Liver (tissue), 8 donors: ENCODE measurements at regions not wholly inside any gene's neighbourhood (a gene's known extent, or its start where the extent isn't known, plus 50 kb on each side); places are given as distances from the start of the nearest gene placed in this dataset.
A peak's percentile ranks its signal among the peaks of the same experiment; 100 is the strongest.

Experiments
- DNase-seq: peaks from one replicate; pipeline ENCODE4 v3.0.0-alpha.2; 2017; ENCODE audit warnings: low spot score
- H3K27ac ChIP-seq, 2 donors: one replicate each; pipeline ENCODE4 v1.7.0; 2013; ENCODE audit warnings: inconsistent platforms in 2 of 2, low read length in 2 of 2, control low read depth in 1 of 2, low read depth in 1 of 2, mild to moderate bottlenecking in 1 of 2
- H3K27me3 ChIP-seq, 4 donors: one replicate each; pipeline versions ENCODE4 v1.6.1 to v1.7.0; 2013; ENCODE audit warnings: low read length in 3 of 4, inconsistent platforms in 1 of 4, mild to moderate bottlenecking in 1 of 4, moderate library complexity in 1 of 4; ENCODE audit not compliant: control insufficient read depth in 4 of 4, insufficient read depth in 4 of 4
- H3K36me3 ChIP-seq, 4 donors: one replicate each; pipeline versions ENCODE4 v1.6.1 to v1.7.0; 2013; ENCODE audit warnings: low read length in 3 of 4, mild to moderate bottlenecking in 3 of 4, low read depth in 1 of 4, moderate library complexity in 1 of 4; ENCODE audit not compliant: control insufficient read depth in 4 of 4, insufficient read depth in 3 of 4
- H3K4me1 ChIP-seq, 4 donors: one replicate each; pipeline versions ENCODE4 v1.6.1 to v1.7.0; 2013; ENCODE audit warnings: low read length in 3 of 4, mild to moderate bottlenecking in 3 of 4, moderate library complexity in 1 of 4; ENCODE audit not compliant: control insufficient read depth in 4 of 4, insufficient read depth in 4 of 4
- H3K4me3 ChIP-seq, 3 donors: one replicate each; pipeline versions ENCODE4 v1.6.1 to v1.7.0; 2013; ENCODE audit warnings: low read length in 3 of 3, control low read depth in 1 of 3, low read depth in 1 of 3, mild to moderate bottlenecking in 1 of 3
- H3K9ac ChIP-seq, 2 donors: one replicate each; pipeline ENCODE4 v1.7.0; 2013; ENCODE audit warnings: low read length in 2 of 2, mild to moderate bottlenecking in 2 of 2, moderate library complexity in 2 of 2, control low read depth in 1 of 2, low read depth in 1 of 2
- H3K9me3 ChIP-seq, 4 donors: one replicate each; pipeline versions ENCODE4 v1.6.1 to v1.7.0; 2013; ENCODE audit warnings: low read length in 3 of 4; ENCODE audit not compliant: control insufficient read depth in 4 of 4
- EGR1 ChIP-seq, 2 donors: IDR thresholded peaks; 2 replicates each; pipeline ENCODE4 v1.6.1; 2016 to 2018; ENCODE audit warnings: antibody characterized with exemption in 2 of 2, low read depth in 2 of 2
- FOXA1 ChIP-seq: IDR thresholded peaks from 2 replicates; pipeline ENCODE4 v1.6.1; 2016; ENCODE audit warnings: antibody characterized with exemption
- FOXA2 ChIP-seq: IDR thresholded peaks from 2 replicates; pipeline ENCODE4 v1.6.1; 2016; ENCODE audit warnings: antibody characterized with exemption
- GABPA ChIP-seq, 2 donors: IDR thresholded peaks in 1 of 2; conservative IDR thresholded peaks in 1 of 2; 2 replicates each; pipeline ENCODE4 v1.6.1; 2016; ENCODE audit warnings: antibody characterized with exemption in 2 of 2, mild to moderate bottlenecking in 1 of 2, moderate library complexity in 1 of 2
- HNF4A ChIP-seq, 2 donors: conservative IDR thresholded peaks; 2 replicates each; pipeline ENCODE4 v1.6.1; 2016; ENCODE audit warnings: antibody characterized with exemption in 2 of 2, mild to moderate bottlenecking in 2 of 2
- HNF4G ChIP-seq: IDR thresholded peaks from 2 replicates; pipeline ENCODE4 v1.6.1; 2016; ENCODE audit warnings: antibody characterized with exemption
- JUND ChIP-seq, 2 donors: IDR thresholded peaks; 2 replicates each; pipeline ENCODE4 v1.6.1; 2016; ENCODE audit warnings: antibody characterized with exemption in 2 of 2
- NR2F2 ChIP-seq: IDR thresholded peaks from 2 replicates; pipeline ENCODE4 v1.6.1; 2016; ENCODE audit warnings: antibody characterized with exemption
- RAD21 ChIP-seq, 2 donors: IDR thresholded peaks; 2 replicates each; pipeline ENCODE4 v1.6.1; 2016; ENCODE audit warnings: antibody characterized with exemption in 2 of 2, mild to moderate bottlenecking in 2 of 2
- REST ChIP-seq: IDR thresholded peaks from 2 replicates; pipeline ENCODE4 v1.6.1; 2016; ENCODE audit warnings: antibody characterized with exemption, mild to moderate bottlenecking
- RXRA ChIP-seq, 2 donors: IDR thresholded peaks; 2 replicates each; pipeline ENCODE4 v1.6.1; 2017 to 2018; ENCODE audit warnings: antibody characterized with exemption in 2 of 2, mild to moderate bottlenecking in 1 of 2
- SP1 ChIP-seq: IDR thresholded peaks from 2 replicates; pipeline ENCODE4 v1.6.1; 2018; ENCODE audit warnings: antibody characterized with exemption, mild to moderate bottlenecking
- TAF1 ChIP-seq: conservative IDR thresholded peaks from 2 replicates; pipeline ENCODE4 v1.6.1; 2016; ENCODE audit warnings: antibody characterized with exemption, mild to moderate bottlenecking
- YY1 ChIP-seq: IDR thresholded peaks from 2 replicates; pipeline ENCODE4 v1.6.1; 2016; ENCODE audit warnings: antibody characterized with exemption, mild to moderate bottlenecking
- ZBTB33 ChIP-seq: IDR thresholded peaks from 2 replicates; pipeline ENCODE4 v1.6.1; 2016; ENCODE audit warnings: antibody characterized with exemption
- WGBS: extraction: QIAGEN DNeasy Blood & Tissue Kit; methylation state at CpG from one replicate; pipeline ENCODE4 v1.1.7; 2013; 5-methylcytosine and 5-hydroxymethylcytosine counted together
- TF ChIP-seq, protein P1 (sequence below): IDR thresholded peaks from 2 replicates; pipeline ENCODE4 v1.6.1; 2016; ENCODE audit warnings: antibody characterized with exemption
- TF ChIP-seq, protein P2 (sequence below): IDR thresholded peaks from 2 replicates; pipeline ENCODE4 v1.6.1; 2016; ENCODE audit warnings: antibody characterized with exemption
- TF ChIP-seq, protein P3 (sequence below): fragments of 150-350 bp; IDR thresholded peaks from 2 replicates; pipeline ENCODE4 v1.5.1; 2017; ENCODE audit warnings: improper control_type of control experiment, low read depth, low read length; ENCODE audit not compliant: missing input control
- donor health status: healthy.
- donor health status: healthy.
- donor health status: healthy.
- donor health status: healthy.
- donor health status: healthy.

DNA sequence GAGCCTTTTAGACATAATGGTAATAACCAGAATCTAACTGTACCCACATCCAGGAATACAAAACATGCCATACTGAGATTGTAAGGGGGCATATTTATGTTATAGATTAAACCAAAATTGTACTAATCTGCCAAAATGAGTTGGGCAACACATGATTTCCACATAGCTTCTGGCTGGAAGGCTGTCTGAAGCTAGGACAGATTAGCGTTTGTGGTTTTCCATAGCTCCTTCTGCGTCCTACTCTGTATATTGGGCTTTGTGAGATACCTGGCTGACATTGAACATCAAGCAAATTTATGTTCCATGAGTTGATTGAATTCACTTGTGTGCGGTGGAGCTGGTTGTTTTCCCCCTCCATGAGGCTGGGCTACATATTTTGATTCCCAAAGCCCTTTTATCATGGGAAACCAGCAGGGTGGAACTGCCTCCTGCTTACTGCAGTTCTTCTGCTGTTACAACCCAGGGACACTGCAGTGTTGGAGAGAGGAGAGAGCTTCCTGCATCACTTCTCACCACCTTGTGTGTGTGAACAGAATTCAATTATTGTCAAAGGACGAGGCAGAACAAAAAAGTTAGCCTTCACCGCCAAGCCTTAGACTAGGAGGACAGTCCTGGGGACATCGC, 114.9 kb downstream of the C11orf91 start:
- H3K9me3 ChIP-seq, result peaks cover 0 to 3% (median 0%) of the 10 kb centered on the region in 4 donors
- TF ChIP-seq HNF4A (conservative IDR thresholded peaks at IDR 0.05), result peak in 1 of 2 donors; percentile 48
- peak; percentile 27 for TF ChIP-seq REST
- TF ChIP-seq RXRA (IDR thresholded peaks at IDR 0.05), result peak in 1 of 2 donors; percentile 39
- peak in 1 of 2 donors; percentile 15 for TF ChIP-seq RAD21 (IDR thresholded peaks at IDR 0.05)
- TF ChIP-seq FOXA2, result no peak
- no peak for TF ChIP-seq EGR1 (IDR thresholded peaks at IDR 0.05; ENCODE audit: low read depth in 2 of 2)
- no peaks in the 10 kb centered on the region for H3K27me3 ChIP-seq
- WGBS, result 66% methylated on average over 6 of the region's 6 CpGs
- H3K36me3 ChIP-seq, result no peaks in the 10 kb centered on the region
- DNase-seq, result no peak
- H3K9ac ChIP-seq, result no peak overlapping the region
- H3K27ac ChIP-seq, result peak overlapping the region in 1 of 2 donors; percentile 22
- H3K4me1 ChIP-seq, result peaks cover 0 to 11% (median 4%) of the 10 kb centered on the region in 4 donors
- no peak overlapping the region for H3K4me3 ChIP-seq

- 65% methylated on average over 4 of the region's 4 CpGs for WGBS
- H3K4me3 ChIP-seq, result no peak overlapping the region
Measured at GRCh38 chr11:33582636-33583325, 117.8 kb downstream of the C11orf91 start.

More at GRCh38 chr11:33582636-33583325, 117.8 kb downstream of the C11orf91 start:
- Histone ChIP-seq H3K27ac (no peak overlapping the region), H3K4me1 (peaks cover 0 to 11% (median 4%) of the 10 kb centered on the region in 4 donors), H3K27me3 (peaks cover 0 to 5% (median 0%) of the 10 kb centered on the region in 4 donors), H3K9ac (no peak overlapping the region), H3K9me3 (no peaks in the 10 kb centered on the region), H3K36me3 (no peaks in the 10 kb centered on the region)
- TF ChIP-seq RXRA (IDR thresholded peaks at IDR 0.05), result no peak
- TF ChIP-seq ZBTB33, result no peak
- TF ChIP-seq HNF4G, result no peak
- TF ChIP-seq SP1, result no peak
- no peak for TF ChIP-seq HNF4A (conservative IDR thresholded peaks at IDR 0.05)
- TF ChIP-seq, protein P1, sequence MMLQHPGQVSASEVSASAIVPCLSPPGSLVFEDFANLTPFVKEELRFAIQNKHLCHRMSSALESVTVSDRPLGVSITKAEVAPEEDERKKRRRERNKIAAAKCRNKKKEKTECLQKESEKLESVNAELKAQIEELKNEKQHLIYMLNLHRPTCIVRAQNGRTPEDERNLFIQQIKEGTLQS, result no peak
- no peak for TF ChIP-seq GABPA (IDR thresholded peaks at IDR 0.05 in 1 of 2, conservative IDR thresholded peaks at IDR 0.05 in 1 of 2)
- TF ChIP-seq EGR1 (IDR thresholded peaks at IDR 0.05; ENCODE audit: low read depth in 2 of 2), result no peak
- TF ChIP-seq FOXA2, result no peak
- no peak for TF ChIP-seq YY1
- TF ChIP-seq, protein P2, sequence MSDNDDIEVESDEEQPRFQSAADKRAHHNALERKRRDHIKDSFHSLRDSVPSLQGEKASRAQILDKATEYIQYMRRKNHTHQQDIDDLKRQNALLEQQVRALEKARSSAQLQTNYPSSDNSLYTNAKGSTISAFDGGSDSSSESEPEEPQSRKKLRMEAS, result no peak
- TF ChIP-seq JUND (IDR thresholded peaks at IDR 0.05), result no peak
- no peak for TF ChIP-seq RAD21 (IDR thresholded peaks at IDR 0.05)
- TF ChIP-seq FOXA1, result no peak
- no peak for TF ChIP-seq TAF1
- TF ChIP-seq, protein P3, sequence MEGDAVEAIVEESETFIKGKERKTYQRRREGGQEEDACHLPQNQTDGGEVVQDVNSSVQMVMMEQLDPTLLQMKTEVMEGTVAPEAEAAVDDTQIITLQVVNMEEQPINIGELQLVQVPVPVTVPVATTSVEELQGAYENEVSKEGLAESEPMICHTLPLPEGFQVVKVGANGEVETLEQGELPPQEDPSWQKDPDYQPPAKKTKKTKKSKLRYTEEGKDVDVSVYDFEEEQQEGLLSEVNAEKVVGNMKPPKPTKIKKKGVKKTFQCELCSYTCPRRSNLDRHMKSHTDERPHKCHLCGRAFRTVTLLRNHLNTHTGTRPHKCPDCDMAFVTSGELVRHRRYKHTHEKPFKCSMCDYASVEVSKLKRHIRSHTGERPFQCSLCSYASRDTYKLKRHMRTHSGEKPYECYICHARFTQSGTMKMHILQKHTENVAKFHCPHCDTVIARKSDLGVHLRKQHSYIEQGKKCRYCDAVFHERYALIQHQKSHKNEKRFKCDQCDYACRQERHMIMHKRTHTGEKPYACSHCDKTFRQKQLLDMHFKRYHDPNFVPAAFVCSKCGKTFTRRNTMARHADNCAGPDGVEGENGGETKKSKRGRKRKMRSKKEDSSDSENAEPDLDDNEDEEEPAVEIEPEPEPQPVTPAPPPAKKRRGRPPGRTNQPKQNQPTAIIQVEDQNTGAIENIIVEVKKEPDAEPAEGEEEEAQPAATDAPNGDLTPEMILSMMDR, result no peak
- no peak for TF ChIP-seq REST
- no peak for TF ChIP-seq NR2F2
- no peak for DNase-seq
